BJ (cell line): ENCODE measurements at regions not wholly inside any gene's neighbourhood (a gene's known extent, or its start where the extent isn't known, plus 50 kb on each side); places are given as distances from the start of the nearest gene placed in this dataset.
A peak's percentile ranks its signal among the peaks of the same experiment; 100 is the strongest.

Experiments used
- CTCF ChIA-PET: fragments of 350-600 bp; formaldehyde crosslinking; extraction: SDS; loops from one replicate; lab custom pipeline; 2021; ENCODE audit warnings: antibody characterized with exemption, inconsistent platforms; lab: Yijun Ruan, JAX
- POLR2A ChIA-PET: fragments of 300-600 bp; sonication (Branson Sonifier 250); formaldehyde crosslinking; extraction: SDS; loops from one replicate; lab custom pipeline; 2021; ENCODE audit warnings: antibody characterized with exemption; lab: Charles Lee
- DNase-seq: peaks from one replicate; pipeline ENCODE4 v3.0.0-alpha.2; 2011; ENCODE audit warnings: low read depth
- H3K27me3 ChIP-seq: 2 replicates; pipeline ENCODE4 v1.6.0; 2011; ENCODE audit warnings: low read length; ENCODE audit not compliant: control insufficient read depth, insufficient read depth
- H3K36me3 ChIP-seq: 2 replicates; pipeline ENCODE4 v1.5.1; 2011; ENCODE audit warnings: low read length; ENCODE audit not compliant: control insufficient read depth, insufficient read depth
- H3K4me3 ChIP-seq: 2 replicates; pipeline ENCODE4 v1.5.1; 2011; ENCODE audit warnings: low read depth, mild to moderate bottlenecking, control low read depth, low read length
- TF ChIP-seq, protein P1 (sequence below): IDR thresholded peaks from 2 replicates; pipeline ENCODE4 v1.5.1; 2011; ENCODE audit warnings: low read depth, mild to moderate bottlenecking, control low read depth, inconsistent platforms, low read length, moderate library complexity; ENCODE audit not compliant: insufficient read depth

DNA sequence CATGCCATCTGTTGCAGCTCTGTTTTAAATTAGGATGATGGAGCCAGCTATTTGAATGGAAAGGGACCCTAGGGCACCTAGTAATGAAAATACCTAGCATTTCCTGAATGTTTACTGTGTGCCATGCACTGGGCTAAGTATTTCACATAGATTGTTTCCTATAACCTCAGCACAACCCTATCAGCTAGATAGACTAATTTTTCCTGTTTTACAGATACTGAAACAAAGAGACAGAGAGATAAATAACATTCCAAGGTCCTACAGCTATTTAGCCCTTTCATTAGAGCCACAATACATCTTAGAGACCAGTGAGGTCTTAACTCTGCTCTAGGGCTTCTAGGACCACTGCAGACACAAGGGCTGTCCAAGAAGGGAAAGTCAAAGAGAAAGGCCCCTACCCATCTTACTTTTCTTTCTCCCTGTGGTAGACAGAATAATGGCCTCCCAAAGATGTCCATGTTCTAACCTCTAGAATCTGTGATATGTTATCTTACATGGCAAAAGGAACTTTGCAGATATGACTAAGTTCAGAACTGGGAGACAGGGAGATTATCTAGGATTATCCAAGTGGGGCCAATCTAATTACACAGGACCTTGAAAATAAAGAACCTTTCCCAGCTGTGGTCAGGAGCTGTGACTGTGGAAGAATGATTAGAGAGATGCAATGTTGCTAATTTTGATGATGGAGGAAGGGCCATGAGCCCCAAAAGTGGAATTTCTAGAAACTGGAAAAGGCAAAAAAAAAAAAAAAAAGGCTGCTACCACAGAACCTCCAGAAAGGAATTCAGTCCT lies 157.0 kb downstream of the CCDC34 start:
- CTCF ChIA-PET: interaction anchor here (1.1 to 2.7 kb wide), 4 partner anchors 20 to 108 kb away, joined by 3 to 10 read pairs (median 4); no protein-coding TSS in a partner anchor
- TF ChIP-seq, protein P1, sequence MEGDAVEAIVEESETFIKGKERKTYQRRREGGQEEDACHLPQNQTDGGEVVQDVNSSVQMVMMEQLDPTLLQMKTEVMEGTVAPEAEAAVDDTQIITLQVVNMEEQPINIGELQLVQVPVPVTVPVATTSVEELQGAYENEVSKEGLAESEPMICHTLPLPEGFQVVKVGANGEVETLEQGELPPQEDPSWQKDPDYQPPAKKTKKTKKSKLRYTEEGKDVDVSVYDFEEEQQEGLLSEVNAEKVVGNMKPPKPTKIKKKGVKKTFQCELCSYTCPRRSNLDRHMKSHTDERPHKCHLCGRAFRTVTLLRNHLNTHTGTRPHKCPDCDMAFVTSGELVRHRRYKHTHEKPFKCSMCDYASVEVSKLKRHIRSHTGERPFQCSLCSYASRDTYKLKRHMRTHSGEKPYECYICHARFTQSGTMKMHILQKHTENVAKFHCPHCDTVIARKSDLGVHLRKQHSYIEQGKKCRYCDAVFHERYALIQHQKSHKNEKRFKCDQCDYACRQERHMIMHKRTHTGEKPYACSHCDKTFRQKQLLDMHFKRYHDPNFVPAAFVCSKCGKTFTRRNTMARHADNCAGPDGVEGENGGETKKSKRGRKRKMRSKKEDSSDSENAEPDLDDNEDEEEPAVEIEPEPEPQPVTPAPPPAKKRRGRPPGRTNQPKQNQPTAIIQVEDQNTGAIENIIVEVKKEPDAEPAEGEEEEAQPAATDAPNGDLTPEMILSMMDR: no peak
- Histone ChIP-seq H3K4me3 (no peak overlapping the region), H3K36me3 (no peaks in the 10 kb centered on the region), H3K27me3 (no peaks in the 10 kb centered on the region)
- POLR2A ChIA-PET: interaction anchor here (0.6 kb wide), 1 partner anchor 71 kb away, joined by 22 read pairs; no protein-coding TSS in a partner anchor
- DNase-seq: no peak

DNA sequence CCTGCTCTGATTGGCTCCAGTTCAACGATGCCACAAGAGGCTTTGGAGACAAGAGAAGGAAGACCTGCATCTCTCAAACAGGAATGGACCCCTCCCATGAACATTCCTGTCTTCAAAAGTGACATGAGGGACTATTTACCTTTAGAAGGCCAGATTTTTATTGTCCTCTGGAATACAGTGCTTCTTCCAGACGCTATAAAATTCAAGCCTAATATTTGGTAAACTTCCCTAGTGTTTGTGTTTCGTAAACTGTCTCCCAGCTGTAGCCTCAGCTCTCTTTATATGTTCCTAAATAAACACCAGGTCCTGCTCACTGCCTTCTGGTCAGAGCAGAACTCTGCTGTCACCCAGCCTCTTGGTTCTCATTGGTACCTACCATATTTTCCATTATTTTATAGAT lies 157.8 kb downstream of the CCDC34 start:
- Histone ChIP-seq H3K4me3 (no peak overlapping the region), H3K36me3 (no peaks in the 10 kb centered on the region), H3K27me3 (no peaks in the 10 kb centered on the region)
- ChIA-PET CTCF (interaction anchor here (1.1 to 2.7 kb wide), 5 partner anchors 19 to 281 kb away, joined by 3 to 10 read pairs (median 4); no protein-coding TSS in a partner anchor), POLR2A (interaction anchor here (0.6 kb wide), 1 partner anchor 72 kb away, joined by 22 read pairs; no protein-coding TSS in a partner anchor)
- no peak for DNase-seq
- TF ChIP-seq, protein P1: no peak

DNA sequence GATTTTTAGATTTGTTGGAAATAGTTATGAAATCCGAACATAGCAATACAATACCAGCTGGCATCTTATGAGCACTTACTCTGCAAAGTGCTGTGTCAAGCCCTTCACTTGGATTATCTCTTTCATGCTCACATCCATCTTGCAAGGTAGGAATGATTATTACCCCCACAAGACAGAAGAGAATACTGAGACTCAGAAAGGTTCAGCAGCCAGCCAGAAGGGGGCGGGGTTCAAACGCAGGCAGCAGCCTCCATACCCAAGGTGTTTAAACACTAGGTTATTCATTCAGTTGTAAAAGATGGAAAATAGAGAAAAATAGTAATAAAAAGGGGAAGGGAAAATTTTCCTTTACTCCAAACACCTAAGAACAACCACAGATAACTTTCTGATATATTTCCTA lies 158.5 kb downstream of the CCDC34 start:
- TF ChIP-seq, protein P1: peak; percentile 30; the same call in 1 of the 2 replicates
- POLR2A ChIA-PET: no interaction called here
- no peaks in the 10 kb centered on the region for H3K27me3 ChIP-seq
- no peak for DNase-seq
- no peaks in the 10 kb centered on the region for H3K36me3 ChIP-seq
- H3K4me3 ChIP-seq: no peak overlapping the region
- CTCF ChIA-PET: interaction anchor here (1.7 to 2.7 kb wide), 2 partner anchors 91 to 282 kb away, joined by 4 to 10 read pairs; no protein-coding TSS in a partner anchor

DNA sequence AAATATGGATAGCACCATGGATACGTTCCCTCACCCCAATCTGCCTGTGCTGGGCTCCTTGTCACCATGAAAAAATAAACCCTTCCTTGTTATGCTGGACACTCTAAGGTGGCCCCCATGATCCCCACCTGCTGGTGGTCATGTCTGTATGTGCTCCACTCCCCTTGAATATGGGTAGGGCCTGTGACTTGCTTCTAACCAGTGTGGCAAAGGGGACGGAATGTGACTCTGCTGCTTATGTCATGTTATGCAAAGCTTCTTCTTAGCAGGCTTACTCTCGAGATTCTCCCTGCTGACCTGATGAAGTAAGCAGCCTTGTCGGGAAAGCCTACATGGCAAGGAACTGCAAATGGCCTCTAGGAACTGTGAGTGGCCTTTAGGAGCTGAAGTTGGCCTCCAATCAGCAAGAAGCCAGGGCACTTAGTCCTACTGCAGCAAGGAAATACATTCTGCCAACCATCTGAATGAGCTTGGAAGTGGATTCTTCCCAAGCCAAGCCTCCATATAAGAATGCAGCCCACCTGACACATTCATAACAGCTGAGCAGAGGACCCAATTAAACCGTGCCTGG lies 159.9 kb downstream of the CCDC34 start:
- CTCF ChIA-PET: interaction anchor here (1.4 to 3.8 kb wide), 4 partner anchors 72 to 283 kb away, joined by 3 to 14 read pairs (median 7); no protein-coding TSS in a partner anchor
- TF ChIP-seq, protein P1: no peak
- POLR2A ChIA-PET: no interaction called here

More for the DNA sequence above, 159.9 kb downstream of the CCDC34 start:
- Histone ChIP-seq H3K27me3 (no peaks in the 10 kb centered on the region), H3K36me3 (no peaks in the 10 kb centered on the region), H3K4me3 (no peak overlapping the region)
- no peak for DNase-seq
